Astrocyte (in vitro differentiated cells and primary cell): ENCODE measurements at regions not wholly inside any gene's neighbourhood (a gene's known extent, or its start where the extent isn't known, plus 50 kb on each side); places are given as distances from the start of the nearest gene placed in this dataset.

Experiments
- DNase-seq: peaks from one replicate; pipeline ENCODE4 v3.0.0-alpha.2; 2010; ENCODE audit warnings: low read depth
- FAIRE-seq: peaks from 2 replicates; lab custom pipeline; 2011; peaks lifted over from hg19 to GRCh38; lab: Jason Lieb, UNC
- H2AFZ ChIP-seq: 2 replicates; pipeline ENCODE4 v1.6.0; 2012; ENCODE audit warnings: low read depth, low read length, inconsistent platforms
- H3K27ac ChIP-seq: 2 replicates; pipeline ENCODE4 v1.5.1; 2011; ENCODE audit warnings: low read depth, low read length, inconsistent platforms
- H3K27me3 ChIP-seq: 2 replicates; pipeline ENCODE4 v1.6.0; 2011; ENCODE audit warnings: low read length, inconsistent platforms; ENCODE audit not compliant: insufficient read depth
- H3K36me3 ChIP-seq: 2 replicates; pipeline ENCODE4 v1.5.1; 2011; ENCODE audit warnings: low read length, inconsistent platforms; ENCODE audit not compliant: insufficient read depth
- H3K4me1 ChIP-seq: 2 replicates; pipeline ENCODE4 v1.5.1; 2011; ENCODE audit warnings: low read length, inconsistent platforms; ENCODE audit not compliant: insufficient read depth
- H3K4me2 ChIP-seq: 2 replicates; pipeline ENCODE4 v1.6.0; 2012; ENCODE audit warnings: low read length, inconsistent platforms
- H3K4me3 ChIP-seq: 2 replicates; pipeline ENCODE4 v1.5.1; 2011; ENCODE audit warnings: low read depth, mild to moderate bottlenecking, low read length, inconsistent platforms; ENCODE audit not compliant: insufficient read depth
- H3K79me2 ChIP-seq: 2 replicates; pipeline ENCODE4 v1.6.0; 2012; ENCODE audit warnings: mild to moderate bottlenecking, low read length, inconsistent platforms; ENCODE audit not compliant: insufficient read depth
- H3K9ac ChIP-seq: 2 replicates; pipeline ENCODE4 v1.6.0; 2012; ENCODE audit warnings: mild to moderate bottlenecking, low read length, inconsistent platforms
- H3K9me3 ChIP-seq: 2 replicates; pipeline ENCODE4 v1.5.1; 2012; ENCODE audit warnings: low read depth, mild to moderate bottlenecking, low read length, inconsistent platforms; ENCODE audit not compliant: insufficient read depth
- H4K20me1 ChIP-seq: 2 replicates; pipeline ENCODE4 v1.6.0; 2012; ENCODE audit warnings: low read length, inconsistent platforms; ENCODE audit not compliant: insufficient read depth
- H3K27ac Mint-ChIP-seq: one replicate; pipeline ENCODE4 v1.8.0; 2021; ENCODE audit warnings: mild to moderate bottlenecking, mixed read lengths; ENCODE audit not compliant: unreplicated experiment
- H3K27me3 Mint-ChIP-seq: one replicate; pipeline ENCODE4 v1.8.0; 2021; ENCODE audit warnings: low read depth, mixed read lengths; ENCODE audit not compliant: unreplicated experiment
- H3K36me3 Mint-ChIP-seq: one replicate; pipeline ENCODE4 v1.8.0; 2021; ENCODE audit warnings: low read depth, mixed read lengths; ENCODE audit not compliant: unreplicated experiment
- H3K4me1 Mint-ChIP-seq: one replicate; pipeline ENCODE4 v1.8.0; 2021; ENCODE audit warnings: low read depth, mixed read lengths; ENCODE audit not compliant: unreplicated experiment
- H3K4me3 Mint-ChIP-seq: one replicate; pipeline ENCODE4 v1.8.0; 2021; ENCODE audit warnings: mild to moderate bottlenecking, moderate library complexity, mixed read lengths; ENCODE audit not compliant: unreplicated experiment
- H3K9me3 Mint-ChIP-seq: one replicate; pipeline ENCODE4 v1.8.0; 2021; ENCODE audit warnings: mild to moderate bottlenecking, mixed read lengths; ENCODE audit not compliant: unreplicated experiment
- CTCF ChIP-seq: IDR thresholded peaks from 2 replicates; pipeline ENCODE4 v1.5.1; 2011; ENCODE audit warnings: low read depth, mild to moderate bottlenecking, inconsistent platforms, low read length, moderate library complexity; ENCODE audit not compliant: insufficient read depth
- EZH2 ChIP-seq: IDR thresholded peaks from 2 replicates; pipeline ENCODE4 v1.6.1; 2012; ENCODE audit warnings: mild to moderate bottlenecking, low read length, inconsistent platforms; ENCODE audit not compliant: insufficient read depth

GRCh38 chr10:57145548-57145947 is 784.5 kb upstream of the ZWINT start:
- no peaks in the 10 kb centered on the region for H3K36me3 Mint-ChIP-seq
- H3K27me3 ChIP-seq, result no peaks in the 10 kb centered on the region
- peaks cover 6% of the 10 kb centered on the region for H3K27me3 Mint-ChIP-seq
- H2AFZ ChIP-seq, result no peak overlapping the region
- no peak overlapping the region for H3K4me3 Mint-ChIP-seq
- H3K27ac Mint-ChIP-seq, result no peak overlapping the region
- no peaks in the 10 kb centered on the region for H3K9me3 Mint-ChIP-seq
- no peaks in the 10 kb centered on the region for H3K4me1 ChIP-seq
- H3K4me3 ChIP-seq, result no peak overlapping the region
- H3K36me3 ChIP-seq, result no peaks in the 10 kb centered on the region
- DNase-seq, result no peak
- H3K9ac ChIP-seq, result no peak overlapping the region
- no peaks in the 10 kb centered on the region for H4K20me1 ChIP-seq
- TF ChIP-seq EZH2 (no peak), CTCF (no peak)
- peaks cover 3% of the 10 kb centered on the region for H3K9me3 ChIP-seq
- no peak overlapping the region for H3K4me2 ChIP-seq
- no peak overlapping the region for H3K27ac ChIP-seq
- no peak for FAIRE-seq
- no peaks in the 10 kb centered on the region for H3K4me1 Mint-ChIP-seq
- H3K79me2 ChIP-seq, result no peaks in the 10 kb centered on the region

- no peaks in the 10 kb centered on the region for H3K27me3 ChIP-seq
- Mint-ChIP-seq H3K36me3 (no peaks in the 10 kb centered on the region), H3K27ac (no peak overlapping the region), H3K4me3 (no peak overlapping the region), H3K4me1 (no peaks in the 10 kb centered on the region), H3K9me3 (no peaks in the 10 kb centered on the region), H3K27me3 (peaks cover 6% of the 10 kb centered on the region)
- no peaks in the 10 kb centered on the region for H3K79me2 ChIP-seq
- no peak overlapping the region for H3K4me2 ChIP-seq
- H2AFZ ChIP-seq, result no peak overlapping the region
- H3K9ac ChIP-seq, result no peak overlapping the region
- FAIRE-seq, result no peak
- H3K9me3 ChIP-seq, result peaks cover 5% of the 10 kb centered on the region
- no peak overlapping the region for H3K4me3 ChIP-seq
- TF ChIP-seq CTCF (no peak), EZH2 (no peak)
- no peaks in the 10 kb centered on the region for H3K4me1 ChIP-seq
- H3K36me3 ChIP-seq, result no peaks in the 10 kb centered on the region
- H4K20me1 ChIP-seq, result no peaks in the 10 kb centered on the region
- DNase-seq, result no peak
- H3K27ac ChIP-seq, result no peak overlapping the region
Measured at GRCh38 chr10:57142925-57143576, 782.0 kb upstream of the ZWINT start.

- Histone ChIP-seq H3K27ac (no peak overlapping the region), H4K20me1 (no peaks in the 10 kb centered on the region), H3K36me3 (no peaks in the 10 kb centered on the region), H3K79me2 (no peaks in the 10 kb centered on the region), H3K27me3 (no peaks in the 10 kb centered on the region), H3K9ac (no peak overlapping the region), H3K4me2 (no peak overlapping the region), H2AFZ (no peak overlapping the region), H3K9me3 (peaks cover 5% of the 10 kb centered on the region), H3K4me3 (no peak overlapping the region), H3K4me1 (no peaks in the 10 kb centered on the region)
- no peak overlapping the region for H3K4me3 Mint-ChIP-seq
- DNase-seq, result no peak
- no peak for FAIRE-seq
- H3K4me1 Mint-ChIP-seq, result no peaks in the 10 kb centered on the region
- no peaks in the 10 kb centered on the region for H3K9me3 Mint-ChIP-seq
- H3K27me3 Mint-ChIP-seq, result peaks cover 3% of the 10 kb centered on the region
- H3K36me3 Mint-ChIP-seq, result no peaks in the 10 kb centered on the region
- no peak overlapping the region for H3K27ac Mint-ChIP-seq
- TF ChIP-seq CTCF (no peak), EZH2 (no peak)
Measured at GRCh38 chr10:57141708-57142107, 780.6 kb upstream of the ZWINT start.
